ENCODE measurements at regions not wholly inside any gene's neighbourhood (a gene's known extent, or its start where the extent isn't known, plus 50 kb on each side); places are given as distances from the start of the nearest gene placed in this dataset.
A peak's percentile ranks its signal among the peaks of the same experiment; 100 is the strongest.

DNA sequence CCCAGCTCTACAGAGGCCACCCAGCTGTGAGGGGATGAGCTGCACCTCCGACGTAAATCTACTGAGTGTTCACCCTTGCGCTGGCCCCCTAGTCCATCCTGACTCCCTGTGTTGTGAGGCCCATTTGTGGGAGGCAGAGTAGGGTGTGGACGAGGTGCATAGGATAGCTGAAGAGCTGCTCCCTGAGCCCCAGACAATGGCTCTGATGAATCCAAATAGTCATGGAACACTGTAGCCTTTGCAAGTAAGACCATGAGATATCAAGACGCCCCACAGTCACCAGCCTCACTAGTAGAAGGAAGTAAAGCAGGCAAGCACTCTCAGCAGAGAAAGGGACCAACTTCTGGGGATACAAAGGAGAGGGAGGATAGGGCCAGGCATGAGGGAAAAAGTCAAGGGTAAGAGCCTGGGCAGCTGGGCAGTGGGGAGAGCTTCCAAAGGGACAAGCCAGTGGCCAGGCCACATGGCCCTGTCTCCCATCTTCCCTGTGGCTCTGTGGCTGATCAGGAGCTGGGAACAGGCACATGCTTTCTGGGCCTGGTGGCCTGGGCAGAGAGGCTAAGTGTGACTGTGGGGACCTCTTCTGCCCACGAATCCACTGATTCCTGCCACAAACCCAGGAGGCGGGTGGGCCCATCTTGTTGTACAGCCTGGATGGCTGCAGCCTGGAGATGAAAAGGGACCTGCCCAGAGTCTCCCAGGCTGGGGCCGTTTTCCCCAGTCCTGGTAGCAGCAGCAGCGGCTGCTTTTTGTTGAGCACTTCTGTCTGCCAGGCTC, 55.5 kb upstream of the EPS8L3 start:
- no peak overlapping the region for H3K27ac ChIP-seq (ENCODE audit: insufficient read depth, low read length, poor library complexity, severe bottlenecking)
- Mint-ChIP-seq H3K4me3 (no peak overlapping the region), H3K27ac (no peak overlapping the region), H3K36me3 (peaks cover 4% of the 10 kb centered on the region), H3K27me3 (peaks cover 4% of the 10 kb centered on the region), H3K9me3 (peaks cover 0 to 4% (median 0%) of the 10 kb centered on the region in 7 donors), H3K4me1 (peaks cover 0 to 15% (median 12%) of the 10 kb centered on the region in 4 donors)
- H3K4me3 ChIP-seq (ENCODE audit: low read depth, low read length), result no peak overlapping the region
- H3K36me3 ChIP-seq (ENCODE audit: control insufficient read depth, insufficient read depth, low read length), result no peaks in the 10 kb centered on the region
- peaks cover 0 to 3% of the 10 kb centered on the region in 2 experiments for H3K9me3 ChIP-seq (ENCODE audit: control insufficient read depth in 2 of 2, low read length in 2 of 2)
- ATAC-seq (ENCODE audit: low read depth in 2 of 2) (no peak), DNase-seq (no peak)
- no peaks in the 10 kb centered on the region for H3K27me3 ChIP-seq (ENCODE audit: control insufficient read depth, insufficient read depth, low read length)
- peaks cover 3% of the 10 kb centered on the region for H3K4me1 ChIP-seq (ENCODE audit: control insufficient read depth, insufficient read depth, low read length, poor library complexity, severe bottlenecking)

DNA sequence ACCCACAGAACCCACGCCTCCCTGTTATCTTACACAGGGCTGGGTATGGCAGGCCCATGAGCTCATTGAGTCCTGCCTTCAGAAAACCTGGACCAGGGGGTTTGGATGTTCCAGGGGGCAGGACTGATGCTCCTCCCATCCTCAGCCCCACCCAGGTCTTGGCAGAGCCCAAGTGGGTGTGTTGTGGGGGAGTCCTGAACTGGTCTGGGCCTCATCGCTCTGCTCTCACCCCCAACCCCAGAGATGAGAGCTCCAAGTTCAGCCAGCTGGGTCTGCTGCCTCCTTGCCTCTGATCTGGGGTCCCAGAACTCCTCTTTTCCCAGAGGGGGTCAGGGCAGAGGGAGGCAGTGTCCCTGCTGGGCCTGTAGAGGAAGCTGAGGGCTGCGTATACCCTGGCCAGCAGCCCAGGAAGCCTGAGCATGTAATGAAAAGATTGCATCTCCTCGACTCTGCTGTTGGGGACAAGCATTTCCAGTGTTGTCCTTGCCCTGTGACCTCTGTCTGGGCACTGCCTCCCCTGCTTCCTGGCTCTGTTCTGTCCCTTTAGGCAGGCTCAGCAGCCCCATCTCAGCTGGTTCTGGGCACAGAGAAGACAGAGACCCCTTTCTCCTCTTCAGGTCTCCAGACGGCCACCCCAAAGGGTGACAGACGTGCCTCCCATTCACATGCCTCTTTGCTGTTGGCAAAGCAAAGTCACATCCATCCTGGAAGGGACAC, 54.7 kb upstream of the EPS8L3 start:
- DNase-seq (no peak), ATAC-seq (ENCODE audit: low read depth in 2 of 2) (no peak)
- H3K27me3 ChIP-seq (ENCODE audit: control insufficient read depth, insufficient read depth, low read length), result no peaks in the 10 kb centered on the region
- no peaks in the 10 kb centered on the region for H3K36me3 ChIP-seq (ENCODE audit: control insufficient read depth, insufficient read depth, low read length)
- peaks cover 4% of the 10 kb centered on the region for H3K27me3 Mint-ChIP-seq
- no peak overlapping the region for H3K27ac ChIP-seq (ENCODE audit: insufficient read depth, low read length, poor library complexity, severe bottlenecking)
- peaks cover 2% of the 10 kb centered on the region for H3K4me1 ChIP-seq (ENCODE audit: control insufficient read depth, insufficient read depth, low read length, poor library complexity, severe bottlenecking)
- peaks cover 4% of the 10 kb centered on the region for H3K36me3 Mint-ChIP-seq
- H3K4me3 ChIP-seq (ENCODE audit: low read depth, low read length), result no peak overlapping the region
- H3K4me3 Mint-ChIP-seq, result no peak overlapping the region
- no peak overlapping the region for H3K27ac Mint-ChIP-seq
- peaks cover 0 to 3% of the 10 kb centered on the region in 2 experiments for H3K9me3 ChIP-seq (ENCODE audit: control insufficient read depth in 2 of 2, low read length in 2 of 2)
- H3K9me3 Mint-ChIP-seq, result peaks cover 0 to 4% (median 0%) of the 10 kb centered on the region in 7 donors
- peaks cover 0 to 15% (median 11%) of the 10 kb centered on the region in 4 donors for H3K4me1 Mint-ChIP-seq

DNA sequence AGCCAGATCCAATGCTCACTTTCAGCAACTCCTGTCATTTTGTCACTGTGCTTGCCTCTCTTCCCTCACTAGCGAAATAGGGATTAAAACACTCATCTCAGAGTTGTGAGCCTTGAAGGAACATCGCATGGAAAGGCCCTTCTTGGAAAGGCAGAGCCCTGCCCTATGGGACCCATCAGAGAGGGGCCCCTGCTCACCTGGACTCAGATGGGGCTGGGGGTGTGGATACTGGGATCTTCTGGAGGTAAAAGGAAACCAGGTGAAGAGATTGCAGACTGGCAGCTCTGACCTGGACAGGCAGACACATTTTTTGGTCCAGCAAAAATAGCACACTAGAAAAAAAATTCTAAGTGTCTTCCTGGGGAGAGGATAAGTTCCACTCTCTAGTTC, 54.2 kb upstream of the EPS8L3 start:
- Mint-ChIP-seq H3K27ac (peak overlapping the region in 1 of 3 donors; percentile 49), H3K4me3 (no peak overlapping the region), H3K4me1 (peaks cover 0 to 15% (median 13%) of the 10 kb centered on the region in 4 donors), H3K27me3 (peaks cover 4% of the 10 kb centered on the region), H3K9me3 (peaks cover 0 to 4% (median 0%) of the 10 kb centered on the region in 7 donors), H3K36me3 (peaks cover 4% of the 10 kb centered on the region)
- Histone ChIP-seq H3K27ac (ENCODE audit: insufficient read depth, low read length, poor library complexity, severe bottlenecking) (no peak overlapping the region), H3K27me3 (ENCODE audit: control insufficient read depth, insufficient read depth, low read length) (no peaks in the 10 kb centered on the region), H3K9me3 (ENCODE audit: control insufficient read depth in 2 of 2, low read length in 2 of 2) (peaks cover 0 to 3% of the 10 kb centered on the region in 2 experiments), H3K4me3 (ENCODE audit: low read depth, low read length) (no peak overlapping the region), H3K36me3 (ENCODE audit: control insufficient read depth, insufficient read depth, low read length) (no peaks in the 10 kb centered on the region), H3K4me1 (ENCODE audit: control insufficient read depth, insufficient read depth, low read length, poor library complexity, severe bottlenecking) (no peaks in the 10 kb centered on the region)
- DNase-seq (no peak), ATAC-seq (ENCODE audit: low read depth in 2 of 2) (no peak)

DNA sequence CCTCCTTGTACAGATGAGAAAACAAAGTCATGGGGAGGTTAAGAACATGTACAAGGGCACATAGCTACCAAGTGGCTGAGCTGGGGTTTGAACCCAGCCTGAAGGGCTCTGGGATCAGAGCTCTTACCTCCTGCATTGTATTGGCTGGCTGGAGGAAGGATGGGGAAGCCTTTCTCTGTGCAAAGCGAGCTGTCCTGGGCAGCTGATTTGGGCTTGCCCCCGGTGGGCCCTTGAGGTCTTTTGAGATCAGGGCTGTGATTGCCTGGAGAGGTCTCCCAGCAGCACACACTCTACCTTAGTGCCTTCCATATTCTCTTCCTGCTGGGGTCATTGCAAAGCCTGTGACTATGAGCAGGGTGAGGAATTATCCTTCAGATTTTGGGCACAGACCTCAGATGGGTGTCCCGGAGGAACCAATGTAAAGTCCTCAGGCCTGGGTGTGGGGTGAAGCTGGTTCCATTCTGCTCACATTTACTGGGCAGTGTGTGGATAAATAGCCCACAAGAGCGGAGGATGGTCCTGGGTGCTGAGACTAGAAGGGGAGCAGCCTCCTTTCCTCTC, 53.3 kb upstream of the EPS8L3 start:
- Histone ChIP-seq H3K27ac (ENCODE audit: insufficient read depth, low read length, poor library complexity, severe bottlenecking) (no peak overlapping the region), H3K9me3 (ENCODE audit: control insufficient read depth in 2 of 2, low read length in 2 of 2) (peaks cover 0 to 3% of the 10 kb centered on the region in 2 experiments), H3K4me3 (ENCODE audit: low read depth, low read length) (no peak overlapping the region), H3K27me3 (ENCODE audit: control insufficient read depth, insufficient read depth, low read length) (no peaks in the 10 kb centered on the region), H3K36me3 (ENCODE audit: control insufficient read depth, insufficient read depth, low read length) (no peaks in the 10 kb centered on the region), H3K4me1 (ENCODE audit: control insufficient read depth, insufficient read depth, low read length, poor library complexity, severe bottlenecking) (no peaks in the 10 kb centered on the region)
- H3K36me3 Mint-ChIP-seq, result peaks cover 4% of the 10 kb centered on the region
- peak overlapping the region in 1 of 3 donors; percentile 49 for H3K27ac Mint-ChIP-seq
- H3K4me3 Mint-ChIP-seq, result no peak overlapping the region
- H3K9me3 Mint-ChIP-seq, result peaks cover 0 to 4% (median 0%) of the 10 kb centered on the region in 7 donors
- H3K27me3 Mint-ChIP-seq, result peaks cover 4% of the 10 kb centered on the region
- DNase-seq, result no peak
- H3K4me1 Mint-ChIP-seq, result peaks cover 0 to 17% (median 8%) of the 10 kb centered on the region in 4 donors
- no peak for ATAC-seq (ENCODE audit: low read depth in 2 of 2)

DNA sequence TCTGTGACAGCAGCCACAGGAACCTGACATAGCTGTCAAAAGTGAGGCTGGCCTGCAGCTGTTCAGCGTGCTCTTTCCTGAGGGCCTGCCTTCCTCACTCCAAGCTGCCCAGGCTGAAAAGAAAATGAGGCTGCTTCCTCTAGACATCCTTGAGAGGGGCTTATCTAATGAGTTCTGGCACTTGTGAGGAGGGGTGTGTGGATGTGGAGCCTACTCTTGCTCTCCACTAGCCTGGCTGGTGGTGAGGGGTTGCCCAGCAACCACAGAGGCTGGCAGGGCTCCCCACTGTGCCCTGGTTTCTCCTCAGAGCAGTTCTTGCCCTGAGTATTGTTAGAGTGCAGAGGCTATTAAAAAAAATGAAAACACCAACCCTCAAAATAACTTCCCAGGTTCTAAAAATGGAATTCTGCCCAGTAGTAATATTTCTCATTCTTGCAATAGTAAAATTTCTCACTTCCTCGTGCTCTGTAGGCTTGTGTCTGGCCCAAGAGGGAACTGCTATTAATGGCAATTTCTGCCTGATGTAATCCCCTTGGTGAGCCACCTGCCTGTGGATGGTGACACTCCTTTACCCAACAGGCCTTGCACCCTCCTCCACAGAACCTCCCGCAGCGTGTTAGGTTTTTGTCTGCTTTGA, 52.6 kb upstream of the EPS8L3 start:
- peaks cover 0 to 17% (median 8%) of the 10 kb centered on the region in 4 donors for H3K4me1 Mint-ChIP-seq
- no peaks in the 10 kb centered on the region for H3K4me1 ChIP-seq (ENCODE audit: control insufficient read depth, insufficient read depth, low read length, poor library complexity, severe bottlenecking)
- DNase-seq (no peak), ATAC-seq (ENCODE audit: low read depth in 2 of 2) (peak in 1 of 2 donors; percentile 20)
- peaks cover 4% of the 10 kb centered on the region for H3K27me3 Mint-ChIP-seq
- no peaks in the 10 kb centered on the region for H3K27me3 ChIP-seq (ENCODE audit: control insufficient read depth, insufficient read depth, low read length)
- peaks cover 0 to 4% (median 0%) of the 10 kb centered on the region in 7 donors for H3K9me3 Mint-ChIP-seq
- no peak overlapping the region for H3K4me3 Mint-ChIP-seq
- peak overlapping the region in 1 of 3 donors; percentile 49 for H3K27ac Mint-ChIP-seq
- peaks cover 0 to 3% of the 10 kb centered on the region in 2 experiments for H3K9me3 ChIP-seq (ENCODE audit: control insufficient read depth in 2 of 2, low read length in 2 of 2)
- H3K36me3 Mint-ChIP-seq, result peaks cover 4% of the 10 kb centered on the region
- H3K36me3 ChIP-seq (ENCODE audit: control insufficient read depth, insufficient read depth, low read length), result no peaks in the 10 kb centered on the region
- H3K27ac ChIP-seq (ENCODE audit: insufficient read depth, low read length, poor library complexity, severe bottlenecking), result no peak overlapping the region
- no peak overlapping the region for H3K4me3 ChIP-seq (ENCODE audit: low read depth, low read length)

DNA sequence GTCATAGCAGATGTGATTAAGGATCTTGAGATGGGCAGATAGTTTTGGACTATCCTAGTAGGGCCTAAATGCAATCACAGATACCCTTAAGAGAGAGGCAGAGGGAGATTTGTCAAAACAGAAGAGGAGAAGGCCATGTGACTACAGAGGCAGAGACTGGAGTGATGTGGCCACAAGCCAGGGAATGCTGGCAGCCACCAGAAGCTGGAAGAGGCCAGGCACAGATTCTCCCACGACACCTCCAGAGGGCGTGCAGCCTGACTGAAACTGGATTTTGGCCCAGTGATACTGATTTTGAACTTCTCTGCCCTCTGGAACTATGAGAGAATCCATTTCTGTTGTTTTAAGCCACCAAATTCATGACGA, 52.1 kb upstream of the EPS8L3 start:
- Mint-ChIP-seq H3K4me1 (peaks cover 0 to 17% (median 8%) of the 10 kb centered on the region in 4 donors), H3K36me3 (peaks cover 4% of the 10 kb centered on the region), H3K27ac (peak overlapping the region in 1 of 3 donors; percentile 38), H3K4me3 (no peak overlapping the region), H3K9me3 (peaks cover 0 to 4% (median 0%) of the 10 kb centered on the region in 7 donors), H3K27me3 (peaks cover 4% of the 10 kb centered on the region)
- H3K4me1 ChIP-seq (ENCODE audit: control insufficient read depth, insufficient read depth, low read length, poor library complexity, severe bottlenecking), result no peaks in the 10 kb centered on the region
- H3K9me3 ChIP-seq (ENCODE audit: control insufficient read depth in 2 of 2, low read length in 2 of 2), result peaks cover 0 to 3% of the 10 kb centered on the region in 2 experiments
- no peak for ATAC-seq (ENCODE audit: low read depth in 2 of 2)
- no peaks in the 10 kb centered on the region for H3K36me3 ChIP-seq (ENCODE audit: control insufficient read depth, insufficient read depth, low read length)
- DNase-seq, result no peak
- H3K27me3 ChIP-seq (ENCODE audit: control insufficient read depth, insufficient read depth, low read length), result no peaks in the 10 kb centered on the region
- H3K4me3 ChIP-seq (ENCODE audit: low read depth, low read length), result no peak overlapping the region
- no peak overlapping the region for H3K27ac ChIP-seq (ENCODE audit: insufficient read depth, low read length, poor library complexity, severe bottlenecking)

DNA sequence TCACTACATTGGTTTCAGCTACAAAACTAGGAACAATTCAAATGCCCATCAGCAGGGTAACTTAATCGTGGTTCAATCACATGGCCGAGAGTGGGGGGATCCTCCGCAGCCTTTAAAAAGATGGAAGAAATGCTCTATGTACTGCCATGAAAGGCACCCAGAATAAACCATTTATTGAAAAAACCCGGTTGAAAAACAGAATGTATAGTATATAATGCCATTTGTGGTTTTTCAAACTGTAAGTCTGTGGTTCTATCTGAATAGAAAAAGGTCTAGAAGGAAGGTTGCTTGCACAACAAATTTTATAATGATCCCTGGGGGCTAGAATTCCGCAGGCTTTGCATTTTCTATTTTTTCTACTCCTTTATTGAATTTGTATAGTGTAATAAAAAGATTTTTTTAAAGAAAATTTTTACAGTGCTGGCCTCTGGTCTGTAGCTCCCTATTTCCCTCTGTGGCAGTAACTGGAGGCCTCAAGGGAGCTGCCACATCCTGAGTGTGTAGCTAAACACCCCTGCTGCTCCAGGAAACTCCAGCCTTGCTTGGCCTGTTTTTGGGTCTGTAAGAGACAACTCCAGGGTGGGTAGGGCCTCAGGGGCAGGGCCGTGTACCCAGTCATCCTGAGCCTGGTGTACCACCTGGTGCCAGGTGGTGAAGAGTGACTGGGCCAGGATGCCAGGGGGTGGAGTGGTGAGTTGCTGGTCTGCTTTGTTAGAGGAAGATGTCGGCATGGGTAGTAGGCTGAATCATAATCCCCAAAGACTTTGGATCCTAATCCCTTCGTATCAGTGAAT, 51.5 kb upstream of the EPS8L3 start:
- H3K9me3 ChIP-seq (ENCODE audit: control insufficient read depth in 2 of 2, low read length in 2 of 2), result peaks cover 0 to 3% of the 10 kb centered on the region in 2 experiments
- H3K27me3 ChIP-seq (ENCODE audit: control insufficient read depth, insufficient read depth, low read length), result no peaks in the 10 kb centered on the region
- no peak overlapping the region for H3K4me3 ChIP-seq (ENCODE audit: low read depth, low read length)
- Mint-ChIP-seq H3K27ac (peak overlapping the region in 1 of 3 donors; percentile 38), H3K4me3 (no peak overlapping the region), H3K9me3 (peaks cover 0 to 4% (median 0%) of the 10 kb centered on the region in 7 donors), H3K27me3 (peaks cover 4% of the 10 kb centered on the region), H3K36me3 (peaks cover 4% of the 10 kb centered on the region), H3K4me1 (peaks cover 0 to 17% (median 8%) of the 10 kb centered on the region in 4 donors)
- DNase-seq (no peak), ATAC-seq (ENCODE audit: low read depth in 2 of 2) (no peak)
- H3K27ac ChIP-seq (ENCODE audit: insufficient read depth, low read length, poor library complexity, severe bottlenecking), result no peak overlapping the region
- no peaks in the 10 kb centered on the region for H3K4me1 ChIP-seq (ENCODE audit: control insufficient read depth, insufficient read depth, low read length, poor library complexity, severe bottlenecking)
- H3K36me3 ChIP-seq (ENCODE audit: control insufficient read depth, insufficient read depth, low read length), result no peaks in the 10 kb centered on the region

Data from CD4-positive, CD25-positive, alpha-beta regulatory T cell (primary cell).